ENCODE measurements at regions not wholly inside any gene's neighbourhood (a gene's known extent, or its start where the extent isn't known, plus 50 kb on each side); places are given as distances from the start of the nearest gene placed in this dataset.
A peak's percentile ranks its signal among the peaks of the same experiment; 100 is the strongest.

- DNase-seq: no peak
- Mint-ChIP-seq H3K27ac (peak overlapping the region; percentile 1), H3K4me1 (peaks cover 24% of the 10 kb centered on the region), H3K4me3 (no peak overlapping the region), H3K9me3 (no peaks in the 10 kb centered on the region), H3K27me3 (ENCODE audit: insufficient read depth) (no peaks in the 10 kb centered on the region), H3K36me3 (ENCODE audit: low read depth) (no peaks in the 10 kb centered on the region)
- 93 to 100% methylated on average over 3 to 5 of the region's 5 CpGs for WGBS, 2 experiments (ENCODE audit: insufficient coverage in 1 of 2, insufficient read length in 1 of 2)
- Histone ChIP-seq H3K9me3 (ENCODE audit: control insufficient read depth, low read length) (no peaks in the 10 kb centered on the region), H3K27ac (ENCODE audit: low read depth, low read length) (no peak overlapping the region), H3K4me1 (ENCODE audit: control insufficient read depth, insufficient read depth, low read length) (no peaks in the 10 kb centered on the region), H3K27me3 (ENCODE audit: control insufficient read depth, insufficient read depth, low read length, poor library complexity, severe bottlenecking) (no peaks in the 10 kb centered on the region), H3K9ac (ENCODE audit: extremely low read depth, low read length, poor library complexity, severe bottlenecking) (no peak overlapping the region), H3K36me3 (ENCODE audit: control insufficient read depth, insufficient read depth, low read length) (no peaks in the 10 kb centered on the region), H3K4me3 (ENCODE audit: low read length) (no peak overlapping the region)
- TF ChIP-seq CTCF (conservative IDR thresholded peaks at IDR 0.05): no peak
Measured at GRCh38 chr9:105128908-105129600, 115.4 kb upstream of the SLC44A1 start.

GRCh38 chr9:105129731-105130130 is 114.7 kb upstream of the SLC44A1 start:
- Mint-ChIP-seq H3K9me3 (no peaks in the 10 kb centered on the region), H3K4me1 (peaks cover 26% of the 10 kb centered on the region), H3K4me3 (no peak overlapping the region), H3K27me3 (ENCODE audit: insufficient read depth) (no peaks in the 10 kb centered on the region), H3K36me3 (ENCODE audit: low read depth) (no peaks in the 10 kb centered on the region), H3K27ac (no peak overlapping the region)
- no peak overlapping the region for H3K9ac ChIP-seq (ENCODE audit: extremely low read depth, low read length, poor library complexity, severe bottlenecking)
- no peaks in the 10 kb centered on the region for H3K4me1 ChIP-seq (ENCODE audit: control insufficient read depth, insufficient read depth, low read length)
- no peak for TF ChIP-seq CTCF (conservative IDR thresholded peaks at IDR 0.05)
- no peaks in the 10 kb centered on the region for H3K9me3 ChIP-seq (ENCODE audit: control insufficient read depth, low read length)
- no peak overlapping the region for H3K4me3 ChIP-seq (ENCODE audit: low read length)
- H3K36me3 ChIP-seq (ENCODE audit: control insufficient read depth, insufficient read depth, low read length): no peaks in the 10 kb centered on the region
- H3K27me3 ChIP-seq (ENCODE audit: control insufficient read depth, insufficient read depth, low read length, poor library complexity, severe bottlenecking): no peaks in the 10 kb centered on the region
- DNase-seq: no peak
- WGBS, 2 experiments (ENCODE audit: insufficient coverage in 1 of 2, insufficient read length in 1 of 2): 83 to 88% methylated on average over 1 of the region's 1 CpG
- no peak overlapping the region for H3K27ac ChIP-seq (ENCODE audit: low read depth, low read length)

GRCh38 chr9:105131981-105132380 is 112.5 kb upstream of the SLC44A1 start:
- DNase-seq: no peak
- 95 to 97% methylated on average over 3 of the region's 3 CpGs for WGBS, 2 experiments (ENCODE audit: insufficient coverage in 1 of 2, insufficient read length in 1 of 2)
- H3K36me3 ChIP-seq (ENCODE audit: control insufficient read depth, insufficient read depth, low read length): no peaks in the 10 kb centered on the region
- no peak for TF ChIP-seq CTCF (conservative IDR thresholded peaks at IDR 0.05)
- H3K4me1 ChIP-seq (ENCODE audit: control insufficient read depth, insufficient read depth, low read length): no peaks in the 10 kb centered on the region
- H3K9me3 Mint-ChIP-seq: no peaks in the 10 kb centered on the region
- H3K4me1 Mint-ChIP-seq: peaks cover 22% of the 10 kb centered on the region
- H3K27ac Mint-ChIP-seq: no peak overlapping the region
- no peak overlapping the region for H3K27ac ChIP-seq (ENCODE audit: low read depth, low read length)
- no peaks in the 10 kb centered on the region for H3K9me3 ChIP-seq (ENCODE audit: control insufficient read depth, low read length)
- H3K27me3 ChIP-seq (ENCODE audit: control insufficient read depth, insufficient read depth, low read length, poor library complexity, severe bottlenecking): no peaks in the 10 kb centered on the region
- no peaks in the 10 kb centered on the region for H3K36me3 Mint-ChIP-seq (ENCODE audit: low read depth)
- no peaks in the 10 kb centered on the region for H3K27me3 Mint-ChIP-seq (ENCODE audit: insufficient read depth)
- H3K4me3 ChIP-seq (ENCODE audit: low read length): no peak overlapping the region
- H3K4me3 Mint-ChIP-seq: no peak overlapping the region
- H3K9ac ChIP-seq (ENCODE audit: extremely low read depth, low read length, poor library complexity, severe bottlenecking): no peak overlapping the region

Measured in endodermal cell (in vitro differentiated cells).